ENCODE measurements at regions not wholly inside any gene's neighbourhood (a gene's known extent, or its start where the extent isn't known, plus 50 kb on each side); places are given as distances from the start of the nearest gene placed in this dataset.

DNA sequence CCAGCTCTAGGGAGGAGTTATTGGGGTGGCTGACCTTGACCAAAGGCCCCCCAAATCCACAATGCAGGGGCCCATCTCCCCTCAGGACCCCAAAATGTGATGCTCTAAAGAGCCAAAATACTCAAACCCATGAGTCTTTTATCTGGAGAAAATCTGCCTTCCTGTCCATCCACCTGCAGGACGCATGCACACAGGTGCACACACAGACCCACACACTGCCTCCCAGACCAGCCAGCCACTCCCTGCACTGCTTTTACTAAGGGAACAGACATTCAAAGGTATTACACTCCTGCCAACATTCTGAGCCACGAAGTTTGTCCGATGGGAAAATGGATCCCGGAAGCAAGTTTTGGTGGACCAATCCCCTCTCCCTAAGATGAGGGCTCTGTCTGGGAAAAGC is 76.1 kb upstream of the CDH5 start:
- H3K27me3 Mint-ChIP-seq (ENCODE audit: low read depth) = peaks cover 5% of the 10 kb centered on the region
- peak overlapping the region; percentile 83 for H3K27ac Mint-ChIP-seq (ENCODE audit: unreplicated experiment)
- no peak for DNase-seq (ENCODE audit: low read depth, low spot score)
- TF ChIP-seq, protein P1, sequence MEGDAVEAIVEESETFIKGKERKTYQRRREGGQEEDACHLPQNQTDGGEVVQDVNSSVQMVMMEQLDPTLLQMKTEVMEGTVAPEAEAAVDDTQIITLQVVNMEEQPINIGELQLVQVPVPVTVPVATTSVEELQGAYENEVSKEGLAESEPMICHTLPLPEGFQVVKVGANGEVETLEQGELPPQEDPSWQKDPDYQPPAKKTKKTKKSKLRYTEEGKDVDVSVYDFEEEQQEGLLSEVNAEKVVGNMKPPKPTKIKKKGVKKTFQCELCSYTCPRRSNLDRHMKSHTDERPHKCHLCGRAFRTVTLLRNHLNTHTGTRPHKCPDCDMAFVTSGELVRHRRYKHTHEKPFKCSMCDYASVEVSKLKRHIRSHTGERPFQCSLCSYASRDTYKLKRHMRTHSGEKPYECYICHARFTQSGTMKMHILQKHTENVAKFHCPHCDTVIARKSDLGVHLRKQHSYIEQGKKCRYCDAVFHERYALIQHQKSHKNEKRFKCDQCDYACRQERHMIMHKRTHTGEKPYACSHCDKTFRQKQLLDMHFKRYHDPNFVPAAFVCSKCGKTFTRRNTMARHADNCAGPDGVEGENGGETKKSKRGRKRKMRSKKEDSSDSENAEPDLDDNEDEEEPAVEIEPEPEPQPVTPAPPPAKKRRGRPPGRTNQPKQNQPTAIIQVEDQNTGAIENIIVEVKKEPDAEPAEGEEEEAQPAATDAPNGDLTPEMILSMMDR (conservative IDR thresholded peaks at IDR 0.05) = no peak
- H3K4me1 Mint-ChIP-seq = peaks cover 5% of the 10 kb centered on the region
- no peak overlapping the region for H3K4me3 Mint-ChIP-seq
- H3K9me3 Mint-ChIP-seq = no peaks in the 10 kb centered on the region
- H3K36me3 Mint-ChIP-seq (ENCODE audit: low read depth) = no peaks in the 10 kb centered on the region

DNA sequence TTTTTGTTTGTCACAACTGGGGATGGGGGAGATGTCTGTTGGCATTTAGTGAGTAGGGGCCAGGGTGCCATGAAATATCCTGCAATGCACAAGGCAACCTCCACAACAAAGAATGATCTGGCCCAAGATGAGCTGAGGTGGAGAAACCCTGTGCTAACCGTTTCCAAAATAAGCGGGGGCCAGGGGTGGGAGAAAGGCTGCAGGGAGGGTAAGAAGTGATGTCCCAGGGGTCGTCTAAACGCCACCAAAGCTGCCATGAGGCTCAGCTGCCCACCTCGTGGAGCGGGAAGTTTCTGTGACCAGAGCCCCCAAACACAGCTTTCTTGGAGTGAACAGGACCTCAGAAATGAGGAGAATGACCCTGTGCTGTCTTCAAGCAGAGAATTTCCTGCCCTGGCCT is 76.5 kb upstream of the CDH5 start:
- Mint-ChIP-seq H3K27ac (ENCODE audit: unreplicated experiment) (no peak overlapping the region), H3K4me3 (no peak overlapping the region), H3K36me3 (ENCODE audit: low read depth) (no peaks in the 10 kb centered on the region), H3K9me3 (no peaks in the 10 kb centered on the region), H3K4me1 (peaks cover 5% of the 10 kb centered on the region), H3K27me3 (ENCODE audit: low read depth) (peaks cover 5% of the 10 kb centered on the region)
- TF ChIP-seq, protein P1 (conservative IDR thresholded peaks at IDR 0.05) = no peak
- no peak for DNase-seq (ENCODE audit: low read depth, low spot score)

DNA sequence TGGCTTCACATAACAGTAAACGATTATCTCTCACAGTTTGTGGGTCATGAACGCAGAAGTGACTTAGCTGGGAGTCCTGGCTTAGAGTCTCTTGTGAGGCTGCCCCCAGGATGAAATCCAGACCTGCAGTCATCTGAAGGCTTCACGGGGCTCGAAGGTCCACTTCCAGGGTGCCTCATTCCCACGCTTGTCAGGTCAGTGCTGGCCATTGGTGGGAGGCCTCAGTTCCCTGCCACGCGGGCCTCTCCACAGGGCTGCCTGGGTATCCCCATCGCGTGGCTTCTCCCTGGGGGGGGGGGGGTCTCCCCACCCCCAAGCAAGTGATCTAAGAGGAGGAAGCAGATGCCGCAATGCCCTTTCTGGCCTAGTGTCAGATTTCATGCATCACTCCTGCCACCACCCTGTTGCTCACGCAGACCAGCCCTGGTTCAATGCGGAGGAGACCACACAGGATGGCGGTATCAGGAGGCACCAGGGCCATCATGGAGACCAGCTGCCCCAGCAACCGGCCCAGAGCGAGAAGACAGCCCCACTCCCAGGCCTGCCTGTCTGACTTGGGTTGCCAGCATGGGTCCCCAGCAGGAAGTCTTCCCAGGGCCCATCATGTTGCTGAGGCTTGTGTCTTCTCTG is 77.3 kb upstream of the CDH5 start:
- Mint-ChIP-seq H3K4me1 (peaks cover 5% of the 10 kb centered on the region), H3K27me3 (ENCODE audit: low read depth) (peaks cover 5% of the 10 kb centered on the region), H3K36me3 (ENCODE audit: low read depth) (no peaks in the 10 kb centered on the region), H3K27ac (ENCODE audit: unreplicated experiment) (no peak overlapping the region), H3K9me3 (no peaks in the 10 kb centered on the region), H3K4me3 (no peak overlapping the region)
- TF ChIP-seq, protein P1 (conservative IDR thresholded peaks at IDR 0.05) = no peak
- no peak for DNase-seq (ENCODE audit: low read depth, low spot score)

DNA sequence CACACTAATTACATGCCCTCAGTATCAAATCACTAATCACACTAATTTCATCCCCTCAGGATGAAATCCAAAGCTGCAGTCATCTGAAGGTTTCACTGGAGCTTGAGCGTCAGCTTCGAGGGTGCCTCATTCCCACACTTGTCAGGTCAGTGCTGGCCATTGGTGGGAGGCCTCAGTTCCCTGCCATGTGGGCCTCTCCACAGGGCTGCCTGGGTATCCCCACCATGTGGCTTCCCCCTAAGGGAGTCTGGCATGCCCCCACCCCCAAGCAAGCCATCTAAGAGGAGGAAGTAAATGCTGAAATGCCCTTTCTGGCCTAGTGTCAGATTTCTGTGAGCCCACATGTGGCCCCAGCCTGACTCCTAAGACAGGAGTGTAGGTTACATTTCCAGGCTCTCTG is 78.6 kb upstream of the CDH5 start:
- no peak for DNase-seq (ENCODE audit: low read depth, low spot score)
- TF ChIP-seq, protein P1 (conservative IDR thresholded peaks at IDR 0.05) = no peak
- Mint-ChIP-seq H3K27ac (ENCODE audit: unreplicated experiment) (no peak overlapping the region), H3K9me3 (no peaks in the 10 kb centered on the region), H3K36me3 (ENCODE audit: low read depth) (no peaks in the 10 kb centered on the region), H3K4me3 (no peak overlapping the region), H3K4me1 (peaks cover 5% of the 10 kb centered on the region), H3K27me3 (ENCODE audit: low read depth) (peaks cover 5% of the 10 kb centered on the region)

DNA sequence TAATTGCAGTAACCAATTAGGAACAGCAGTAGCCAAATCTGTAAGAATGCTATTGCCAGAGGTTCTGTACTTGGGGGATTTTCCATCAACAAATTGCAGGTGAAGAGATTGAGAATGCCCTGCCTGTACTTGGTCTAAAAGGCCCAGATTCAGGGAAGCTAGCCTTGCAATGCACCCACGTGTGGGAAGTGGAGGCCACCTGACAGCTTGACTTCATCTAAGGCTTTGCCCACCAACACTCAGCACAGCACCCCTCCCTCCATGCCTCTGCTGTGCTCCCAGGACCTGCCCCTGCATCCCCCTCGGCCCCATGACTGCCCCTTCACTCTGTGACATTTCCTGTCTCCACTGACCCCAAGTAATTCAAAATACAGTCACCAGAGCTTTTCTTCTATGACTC is 79.1 kb upstream of the CDH5 start:
- DNase-seq (ENCODE audit: low read depth, low spot score) = no peak
- no peak overlapping the region for H3K4me3 Mint-ChIP-seq
- H3K27me3 Mint-ChIP-seq (ENCODE audit: low read depth) = peaks cover 3% of the 10 kb centered on the region
- TF ChIP-seq, protein P1 (conservative IDR thresholded peaks at IDR 0.05) = no peak
- peaks cover 2% of the 10 kb centered on the region for H3K36me3 Mint-ChIP-seq (ENCODE audit: low read depth)
- peaks cover 2% of the 10 kb centered on the region for H3K9me3 Mint-ChIP-seq
- H3K27ac Mint-ChIP-seq (ENCODE audit: unreplicated experiment) = no peak overlapping the region
- peaks cover 5% of the 10 kb centered on the region for H3K4me1 Mint-ChIP-seq
